Fibroblast of mammary gland (primary cell): ENCODE measurements at regions not wholly inside any gene's neighbourhood (a gene's known extent, or its start where the extent isn't known, plus 50 kb on each side); places are given as distances from the start of the nearest gene placed in this dataset.

Source experiments
- DNase-seq: peaks from one replicate; pipeline ENCODE4 v3.0.0-alpha.2; 2010; ENCODE audit warnings: low read depth
- H3K4me3 ChIP-seq: 2 replicates; pipeline ENCODE4 v1.5.1; 2011; ENCODE audit warnings: low read depth, mild to moderate bottlenecking, low read length, moderate library complexity; ENCODE audit not compliant: control insufficient read depth
- TF ChIP-seq, protein P1 (sequence below): conservative IDR thresholded peaks from 2 replicates; pipeline ENCODE4 v1.5.1; 2011; ENCODE audit warnings: low read depth, low read length, inconsistent platforms; ENCODE audit not compliant: control insufficient read depth, insufficient read depth

DNA sequence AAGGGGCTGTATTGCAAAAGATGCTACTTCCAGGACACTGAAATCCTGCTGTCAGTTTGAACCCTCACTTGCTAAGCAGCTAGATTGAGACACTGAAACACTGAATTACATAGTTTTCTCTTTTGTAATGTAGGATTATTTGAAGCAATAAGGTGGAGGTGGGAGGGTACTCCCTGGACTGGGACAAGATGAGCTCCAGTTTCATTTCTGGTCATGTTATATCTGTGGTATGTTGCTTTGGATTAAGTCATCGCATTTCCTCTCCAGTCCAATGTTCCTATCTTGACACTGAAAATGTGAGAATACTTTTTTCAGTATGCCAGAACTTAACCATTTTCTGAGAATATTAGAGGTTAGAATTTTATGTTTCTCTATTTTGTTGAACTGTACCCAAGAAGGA, 426.2 kb upstream of the MEX3C start:
- no peak overlapping the region for H3K4me3 ChIP-seq
- no peak for DNase-seq
- TF ChIP-seq, protein P1, sequence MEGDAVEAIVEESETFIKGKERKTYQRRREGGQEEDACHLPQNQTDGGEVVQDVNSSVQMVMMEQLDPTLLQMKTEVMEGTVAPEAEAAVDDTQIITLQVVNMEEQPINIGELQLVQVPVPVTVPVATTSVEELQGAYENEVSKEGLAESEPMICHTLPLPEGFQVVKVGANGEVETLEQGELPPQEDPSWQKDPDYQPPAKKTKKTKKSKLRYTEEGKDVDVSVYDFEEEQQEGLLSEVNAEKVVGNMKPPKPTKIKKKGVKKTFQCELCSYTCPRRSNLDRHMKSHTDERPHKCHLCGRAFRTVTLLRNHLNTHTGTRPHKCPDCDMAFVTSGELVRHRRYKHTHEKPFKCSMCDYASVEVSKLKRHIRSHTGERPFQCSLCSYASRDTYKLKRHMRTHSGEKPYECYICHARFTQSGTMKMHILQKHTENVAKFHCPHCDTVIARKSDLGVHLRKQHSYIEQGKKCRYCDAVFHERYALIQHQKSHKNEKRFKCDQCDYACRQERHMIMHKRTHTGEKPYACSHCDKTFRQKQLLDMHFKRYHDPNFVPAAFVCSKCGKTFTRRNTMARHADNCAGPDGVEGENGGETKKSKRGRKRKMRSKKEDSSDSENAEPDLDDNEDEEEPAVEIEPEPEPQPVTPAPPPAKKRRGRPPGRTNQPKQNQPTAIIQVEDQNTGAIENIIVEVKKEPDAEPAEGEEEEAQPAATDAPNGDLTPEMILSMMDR: no peak

DNA sequence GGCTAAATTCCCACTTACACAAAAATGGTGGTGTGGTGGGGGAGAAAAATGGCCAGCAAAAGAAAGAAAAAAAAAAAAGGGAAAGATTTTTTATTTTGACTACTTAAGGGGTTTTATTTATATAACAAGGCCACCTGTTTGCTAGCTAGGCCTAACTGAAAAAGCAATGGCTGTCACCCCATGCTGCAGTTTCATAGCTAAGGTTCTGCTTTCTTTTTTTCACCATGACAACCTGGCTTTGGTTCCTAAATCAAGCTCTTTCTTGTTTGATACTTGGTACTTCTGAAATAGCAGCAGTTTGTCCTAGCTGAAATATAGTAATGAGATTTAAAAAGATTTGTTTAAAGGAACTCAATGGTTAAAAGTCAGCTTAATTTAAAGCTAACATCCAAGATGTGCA, 433.2 kb upstream of the MEX3C start:
- TF ChIP-seq, protein P1: no peak
- H3K4me3 ChIP-seq: no peak overlapping the region
- no peak for DNase-seq

DNA sequence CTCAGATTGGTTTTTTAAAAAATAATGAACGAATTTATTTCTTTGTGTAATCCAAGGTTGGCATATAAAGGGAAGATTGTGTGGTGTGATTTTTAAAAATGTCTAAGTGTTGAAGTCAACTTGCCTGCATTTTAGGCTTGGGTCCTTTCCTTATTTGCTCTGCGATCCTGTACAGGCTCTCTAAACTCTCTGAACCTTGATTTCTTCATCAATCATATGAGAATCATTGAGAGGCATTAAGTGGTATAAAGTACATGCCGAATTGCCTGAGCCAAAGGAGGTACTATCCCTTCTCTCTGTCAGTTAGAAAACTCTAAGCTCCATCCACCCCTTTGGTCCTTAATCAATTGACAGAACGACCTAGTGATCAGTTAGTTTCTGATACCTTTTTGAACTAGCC, 440.4 kb upstream of the MEX3C start:
- H3K4me3 ChIP-seq: no peak overlapping the region
- DNase-seq: no peak
- TF ChIP-seq, protein P1: no peak

DNA sequence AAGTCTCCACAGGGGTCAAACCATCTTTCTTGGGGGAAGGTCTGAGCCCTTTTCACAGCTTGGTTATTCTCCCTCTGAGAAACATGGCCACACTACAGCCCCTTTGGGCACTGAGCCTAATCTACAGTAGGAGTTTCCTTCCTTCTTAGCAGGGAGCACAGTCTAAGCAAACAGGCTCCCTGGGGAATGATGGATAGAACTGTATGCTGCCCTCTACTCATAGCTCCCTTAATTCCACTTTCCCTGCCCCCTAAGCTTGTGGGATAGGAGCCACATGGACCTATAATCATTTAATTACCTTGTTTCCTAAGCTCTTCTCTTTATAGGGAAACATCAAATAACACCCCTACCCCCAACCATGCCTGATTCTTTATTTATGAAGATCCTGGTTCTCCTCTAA, 442.1 kb upstream of the MEX3C start:
- TF ChIP-seq, protein P1: no peak
- no peak for DNase-seq
- H3K4me3 ChIP-seq: no peak overlapping the region

DNA sequence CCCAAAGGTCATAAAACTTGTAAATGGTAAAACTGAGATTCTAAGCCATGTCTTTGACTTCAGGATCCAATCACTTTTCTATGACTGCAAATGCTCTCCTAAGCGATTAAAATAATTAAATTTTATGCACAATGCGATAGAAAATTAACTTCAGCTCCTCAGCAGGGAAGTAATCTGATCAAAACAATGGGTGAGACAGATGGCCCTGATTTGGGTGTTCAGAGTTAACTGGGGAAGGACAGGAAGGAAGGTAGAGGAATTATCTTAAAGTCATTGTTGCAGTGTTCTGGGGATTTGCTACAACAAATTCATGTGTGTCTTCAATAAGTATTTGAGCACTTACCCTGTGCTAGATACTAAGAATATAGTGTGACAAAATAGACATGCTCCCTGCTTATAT, 446.0 kb upstream of the MEX3C start:
- H3K4me3 ChIP-seq: no peak overlapping the region
- DNase-seq: no peak
- TF ChIP-seq, protein P1: no peak

DNA sequence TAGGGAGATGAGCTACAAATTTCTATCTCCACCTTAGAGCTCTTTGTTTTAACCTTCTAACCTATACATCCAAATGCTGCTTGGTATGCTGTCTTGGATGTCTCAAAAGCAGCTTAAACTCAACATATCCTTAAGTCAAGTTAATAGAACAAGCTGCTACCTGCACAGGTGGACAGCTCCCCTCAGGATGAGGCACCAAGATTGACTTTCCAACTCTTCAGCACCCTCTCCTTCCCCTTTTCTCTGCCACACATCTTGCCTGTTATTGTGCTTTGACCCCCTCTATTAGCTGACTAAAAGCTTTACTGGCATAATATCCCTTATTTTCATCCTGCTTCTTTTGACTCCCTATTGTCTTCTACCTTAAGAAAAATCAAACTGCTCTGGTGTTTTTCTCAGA, 448.1 kb upstream of the MEX3C start:
- TF ChIP-seq, protein P1: no peak
- H3K4me3 ChIP-seq: no peak overlapping the region
- DNase-seq: no peak

DNA sequence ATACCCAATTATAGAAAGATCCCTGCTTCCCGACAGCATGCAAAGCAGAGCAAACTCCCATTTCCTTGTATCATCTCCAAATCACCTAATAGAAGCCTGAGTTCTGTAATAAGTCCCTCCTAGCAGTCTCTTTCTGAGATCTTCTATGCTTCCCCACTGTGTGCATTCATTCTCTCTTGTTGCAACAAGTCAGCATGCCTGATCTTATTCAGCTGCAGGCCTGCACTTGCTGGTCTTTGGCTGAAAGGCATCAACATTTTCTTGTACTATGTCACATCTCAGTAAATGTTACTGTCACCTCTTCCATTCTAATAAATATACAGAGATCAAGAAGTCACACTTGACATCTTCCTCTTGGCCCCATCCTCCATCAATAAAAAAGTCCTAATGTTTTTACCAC, 449.9 kb upstream of the MEX3C start:
- TF ChIP-seq, protein P1: no peak
- no peak overlapping the region for H3K4me3 ChIP-seq
- DNase-seq: no peak
